GM21367 (cell line): ENCODE measurements at regions not wholly inside any gene's neighbourhood (a gene's known extent, or its start where the extent isn't known, plus 50 kb on each side); places are given as distances from the start of the nearest gene placed in this dataset.
"Not testable (repeated sequence)": the region's sequence is repeated elsewhere in the genome, so short reads cannot be mapped to it uniquely, and the experiment has no call there.

Source experiments
- ATAC-seq: cut with Tn5 transposase; IDR thresholded peaks from one replicate; pipeline ENCODE4 v1.9.1; 2021; ENCODE audit not compliant: unreplicated experiment

DNA sequence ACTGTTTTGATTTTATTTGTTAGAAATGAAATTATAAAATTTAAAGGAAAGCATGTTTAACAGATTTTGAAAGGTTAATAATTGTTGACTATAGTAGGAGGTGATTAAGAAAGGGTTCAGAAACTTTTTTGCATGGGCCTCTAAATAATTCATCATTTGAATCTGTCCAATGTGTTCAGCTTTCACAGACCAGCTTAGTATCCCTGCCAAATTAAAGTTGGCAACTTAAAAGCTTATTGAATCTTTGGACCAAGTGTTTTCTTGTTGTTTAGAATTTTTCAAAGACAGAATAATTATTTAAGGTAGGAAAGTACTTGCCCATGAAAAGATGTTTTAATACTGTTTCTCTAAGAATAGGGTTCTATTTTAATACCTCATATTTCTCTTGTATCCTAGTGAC lies 466.0 kb downstream of the GJA1 start:
- ATAC-seq, result no peak

GRCh38 chr6:121904559-121904958 lies 469.1 kb downstream of the GJA1 start:
- ATAC-seq, result no peak

- no peak for ATAC-seq
Measured at GRCh38 chr6:121912905-121913304, 477.5 kb downstream of the GJA1 start.

GRCh38 chr6:121917263-121917829 lies 481.9 kb downstream of the GJA1 start:
- ATAC-seq, result no peak

DNA sequence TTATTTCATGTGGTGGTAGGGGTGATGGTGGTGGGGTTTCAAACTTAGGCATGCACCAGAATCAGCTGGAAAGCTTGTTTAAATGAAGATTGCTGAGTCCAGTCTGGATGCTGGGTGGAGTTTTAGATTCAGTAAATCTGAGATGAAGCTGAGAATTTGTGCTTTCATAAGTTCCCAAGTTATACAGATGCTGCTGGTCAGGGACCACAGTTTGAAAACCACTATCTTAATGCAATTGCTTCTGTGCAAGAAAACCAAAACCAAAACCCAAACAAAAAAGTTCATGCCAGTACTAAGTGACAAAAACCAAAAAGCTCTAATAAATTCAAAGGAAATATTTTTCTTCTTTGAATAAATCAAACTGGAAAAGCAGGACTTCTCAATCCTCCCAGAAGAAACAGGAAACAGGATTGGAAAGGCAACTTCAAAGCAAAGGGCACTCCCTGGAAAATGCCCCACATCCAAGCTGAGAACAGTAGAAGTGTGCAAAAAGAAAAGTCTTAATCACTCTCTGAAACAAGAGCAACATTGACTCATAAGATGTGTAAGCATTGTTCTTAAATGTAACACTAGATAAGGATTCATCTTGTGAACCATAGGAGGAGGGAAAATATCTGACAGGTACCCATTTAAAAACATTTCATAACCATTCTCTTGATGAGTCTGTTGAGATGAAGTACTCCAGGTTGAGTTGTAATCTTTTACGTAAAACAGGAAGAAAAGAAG lies 481.5 kb upstream of the HSF2 start:
- no peak for ATAC-seq

- ATAC-seq, result no peak
Measured at GRCh38 chr6:121920616-121921015, 478.8 kb upstream of the HSF2 start.

GRCh38 chr6:121925024-121925423 lies 474.4 kb upstream of the HSF2 start:
- ATAC-seq, result no peak

GRCh38 chr6:121925534-121926255 lies 473.8 kb upstream of the HSF2 start:
- no peak for ATAC-seq

GRCh38 chr6:121929301-121929700 lies 470.2 kb upstream of the HSF2 start:
- no peak for ATAC-seq

GRCh38 chr6:121932076-121932991 lies 467.1 kb upstream of the HSF2 start:
- no peak for ATAC-seq

- ATAC-seq, result no peak
Measured at GRCh38 chr6:121934451-121934850, 465.0 kb upstream of the HSF2 start.

- no peak for ATAC-seq
Measured at GRCh38 chr6:121940728-121941127, 458.7 kb upstream of the HSF2 start.

DNA sequence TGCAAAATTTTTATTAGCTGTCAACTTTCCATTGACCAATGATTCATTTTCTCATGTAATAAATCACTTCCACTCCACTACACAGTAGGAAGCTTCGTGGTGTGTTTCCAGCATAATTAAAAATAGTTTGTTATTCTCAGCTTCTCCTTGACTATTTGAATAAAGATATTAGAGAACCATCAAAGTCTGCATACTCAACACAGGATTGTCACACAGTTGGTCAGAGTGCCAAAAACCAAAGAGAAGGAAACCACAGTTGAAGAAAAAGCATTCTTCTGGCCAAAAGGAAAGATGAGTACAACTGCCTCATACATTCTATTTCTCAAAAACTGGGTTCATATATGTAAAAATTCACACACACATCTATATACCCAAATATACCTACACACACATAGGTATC lies 455.1 kb upstream of the HSF2 start:
- no peak for ATAC-seq

DNA sequence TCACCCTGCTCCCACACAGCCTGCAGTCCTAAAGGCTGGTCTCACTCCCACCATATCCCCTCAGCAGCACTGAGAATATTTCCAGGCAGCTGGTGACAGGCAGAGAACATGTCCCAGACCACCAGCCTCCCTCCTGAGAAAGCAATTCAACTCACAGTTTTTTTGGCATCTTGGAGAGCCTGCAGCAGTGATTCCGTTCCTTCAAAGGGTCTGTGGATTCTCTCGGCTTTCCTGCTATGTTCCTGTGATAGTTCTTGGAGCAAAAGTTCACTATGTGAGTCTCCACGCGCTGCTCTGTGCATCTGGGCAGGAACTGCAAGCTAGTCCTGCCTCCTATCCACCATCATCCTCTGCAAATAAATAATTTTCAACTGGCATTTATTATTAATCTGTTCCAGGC lies 448.3 kb upstream of the HSF2 start:
- no peak for ATAC-seq

- no peak for ATAC-seq
Measured at GRCh38 chr6:121951918-121952379, 447.5 kb upstream of the HSF2 start.

- ATAC-seq, result not testable (repeated sequence)
Measured at GRCh38 chr6:121955401-121955800, 444.1 kb upstream of the HSF2 start.

DNA sequence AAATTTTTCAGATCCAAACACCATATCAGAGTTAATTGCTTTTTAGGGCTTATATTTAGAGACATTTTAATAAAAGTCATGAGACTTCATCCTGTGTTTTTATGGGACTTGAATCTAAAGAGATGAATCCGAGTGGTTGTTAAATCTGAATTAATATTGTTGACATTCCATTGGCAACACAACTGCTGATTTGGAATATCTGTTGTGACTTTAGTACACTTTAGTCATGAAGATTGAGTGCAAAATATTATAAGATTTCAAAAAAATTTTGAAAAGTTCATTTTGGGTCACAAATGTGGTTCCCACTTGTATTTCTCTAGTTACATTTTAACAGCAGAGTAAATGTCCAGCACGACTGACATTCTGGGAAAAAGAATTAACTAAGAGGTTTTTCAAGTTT lies 442.7 kb upstream of the HSF2 start:
- ATAC-seq, result no peak

- no peak for ATAC-seq
Measured at GRCh38 chr6:121959501-121959900, 440.0 kb upstream of the HSF2 start.

GRCh38 chr6:121961619-121962125 lies 437.8 kb upstream of the HSF2 start:
- no peak for ATAC-seq

- no peak for ATAC-seq
Measured at GRCh38 chr6:121963826-121964225, 435.6 kb upstream of the HSF2 start.

DNA sequence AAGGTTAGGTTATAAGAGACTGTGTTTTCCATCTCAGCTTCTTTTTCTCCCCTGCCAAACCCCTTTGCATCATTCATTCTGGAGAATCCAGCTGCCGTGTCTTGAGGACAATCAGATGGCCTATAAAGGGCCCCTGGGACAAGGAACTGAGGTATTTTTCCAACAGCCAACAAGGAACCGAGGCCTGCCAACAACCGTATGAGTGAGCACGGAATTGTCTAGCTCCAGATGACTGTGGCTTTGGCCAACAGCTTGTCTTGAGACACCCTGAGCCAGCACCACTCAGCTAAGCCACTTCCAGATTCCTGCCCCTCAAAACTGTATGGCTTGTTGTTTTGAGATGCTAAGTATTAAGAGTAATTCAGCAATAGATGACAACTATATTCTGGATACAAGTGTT lies 433.7 kb upstream of the HSF2 start:
- ATAC-seq, result no peak
